ENCODE measurements at regions not wholly inside any gene's neighbourhood (a gene's known extent, or its start where the extent isn't known, plus 50 kb on each side); places are given as distances from the start of the nearest gene placed in this dataset.

- CTCF ChIA-PET = no interaction called here
- Mint-ChIP-seq H3K27ac (no peak overlapping the region), H3K9me3 (ENCODE audit: low read depth) (peaks cover 4% of the 10 kb centered on the region), H3K27me3 (no peaks in the 10 kb centered on the region), H3K36me3 (no peaks in the 10 kb centered on the region), H3K4me1 (no peaks in the 10 kb centered on the region), H3K4me3 (no peak overlapping the region)
- ATAC-seq (no peak), DNase-seq (no peak)
Observed at GRCh38 chr13:37412241-37412921, 186.2 kb downstream of the POSTN start.

GRCh38 chr13:37410316-37410715 lies 188.3 kb downstream of the POSTN start:
- DNase-seq (no peak), ATAC-seq (no peak)
- H3K4me3 Mint-ChIP-seq = no peak overlapping the region
- H3K27ac Mint-ChIP-seq = no peak overlapping the region
- CTCF ChIA-PET = no interaction called here
- H3K4me1 Mint-ChIP-seq = no peaks in the 10 kb centered on the region
- no peaks in the 10 kb centered on the region for H3K36me3 Mint-ChIP-seq
- H3K27me3 Mint-ChIP-seq = no peaks in the 10 kb centered on the region
- peaks cover 7% of the 10 kb centered on the region for H3K9me3 Mint-ChIP-seq (ENCODE audit: low read depth)

GRCh38 chr13:37409756-37410155 lies 188.8 kb downstream of the POSTN start:
- Mint-ChIP-seq H3K27ac (no peak overlapping the region), H3K4me3 (no peak overlapping the region), H3K27me3 (no peaks in the 10 kb centered on the region), H3K36me3 (no peaks in the 10 kb centered on the region), H3K9me3 (ENCODE audit: low read depth) (peaks cover 7% of the 10 kb centered on the region), H3K4me1 (no peaks in the 10 kb centered on the region)
- DNase-seq (no peak), ATAC-seq (no peak)
- CTCF ChIA-PET = no interaction called here

- H3K27ac Mint-ChIP-seq = no peak overlapping the region
- ATAC-seq = no peak
- no peak overlapping the region for H3K4me3 Mint-ChIP-seq
- H3K9me3 Mint-ChIP-seq (ENCODE audit: low read depth) = peaks cover 7% of the 10 kb centered on the region
- no peaks in the 10 kb centered on the region for H3K27me3 Mint-ChIP-seq
- no peak for DNase-seq
- H3K4me1 Mint-ChIP-seq = no peaks in the 10 kb centered on the region
- H3K36me3 Mint-ChIP-seq = no peaks in the 10 kb centered on the region
- CTCF ChIA-PET = no interaction called here
Observed at GRCh38 chr13:37407156-37407555, 191.4 kb downstream of the POSTN start.

- Mint-ChIP-seq H3K27me3 (no peaks in the 10 kb centered on the region), H3K36me3 (no peaks in the 10 kb centered on the region), H3K9me3 (ENCODE audit: low read depth) (peaks cover 3% of the 10 kb centered on the region), H3K4me3 (no peak overlapping the region), H3K27ac (no peak overlapping the region), H3K4me1 (no peaks in the 10 kb centered on the region)
- ATAC-seq (no peak), DNase-seq (no peak)
- CTCF ChIA-PET = no interaction called here
Observed at GRCh38 chr13:37406031-37406430, 192.5 kb downstream of the POSTN start.

- Mint-ChIP-seq H3K27me3 (no peaks in the 10 kb centered on the region), H3K4me1 (no peaks in the 10 kb centered on the region), H3K4me3 (no peak overlapping the region), H3K9me3 (ENCODE audit: low read depth) (peaks cover 4% of the 10 kb centered on the region), H3K27ac (no peak overlapping the region), H3K36me3 (no peaks in the 10 kb centered on the region)
- no peak for ATAC-seq
- CTCF ChIA-PET = no interaction called here
- no peak for DNase-seq
Observed at GRCh38 chr13:37403776-37404527, 194.6 kb downstream of the POSTN start.

GRCh38 chr13:37401721-37402120 lies 196.8 kb downstream of the POSTN start:
- ATAC-seq (no peak), DNase-seq (no peak)
- no peak overlapping the region for H3K4me3 Mint-ChIP-seq
- no peak overlapping the region for H3K27ac Mint-ChIP-seq
- H3K27me3 Mint-ChIP-seq = no peaks in the 10 kb centered on the region
- no peaks in the 10 kb centered on the region for H3K36me3 Mint-ChIP-seq
- CTCF ChIA-PET = no interaction called here
- H3K4me1 Mint-ChIP-seq = no peaks in the 10 kb centered on the region
- H3K9me3 Mint-ChIP-seq (ENCODE audit: low read depth) = peaks cover 7% of the 10 kb centered on the region

GRCh38 chr13:37397535-37397934 lies 201.0 kb downstream of the POSTN start:
- H3K36me3 Mint-ChIP-seq = no peaks in the 10 kb centered on the region
- DNase-seq (no peak), ATAC-seq (no peak)
- H3K27me3 Mint-ChIP-seq = no peaks in the 10 kb centered on the region
- no peak overlapping the region for H3K27ac Mint-ChIP-seq
- H3K4me3 Mint-ChIP-seq = no peak overlapping the region
- CTCF ChIA-PET = no interaction called here
- H3K4me1 Mint-ChIP-seq = no peaks in the 10 kb centered on the region
- peaks cover 12% of the 10 kb centered on the region for H3K9me3 Mint-ChIP-seq (ENCODE audit: low read depth)

GRCh38 chr13:37395544-37395943 lies 203.0 kb downstream of the POSTN start:
- CTCF ChIA-PET = no interaction called here
- Mint-ChIP-seq H3K27ac (no peak overlapping the region), H3K4me3 (no peak overlapping the region), H3K27me3 (no peaks in the 10 kb centered on the region), H3K36me3 (no peaks in the 10 kb centered on the region), H3K4me1 (no peaks in the 10 kb centered on the region), H3K9me3 (ENCODE audit: low read depth) (peaks cover 16% of the 10 kb centered on the region)
- DNase-seq (no peak), ATAC-seq (no peak)

GRCh38 chr13:37392389-37392788 lies 206.2 kb downstream of the POSTN start:
- Mint-ChIP-seq H3K4me1 (no peaks in the 10 kb centered on the region), H3K36me3 (no peaks in the 10 kb centered on the region), H3K4me3 (no peak overlapping the region), H3K27ac (no peak overlapping the region), H3K27me3 (no peaks in the 10 kb centered on the region), H3K9me3 (ENCODE audit: low read depth) (peaks cover 13% of the 10 kb centered on the region)
- ATAC-seq (no peak), DNase-seq (no peak)
- CTCF ChIA-PET = no interaction called here

GRCh38 chr13:37390735-37391134 lies 207.8 kb downstream of the POSTN start:
- no peaks in the 10 kb centered on the region for H3K36me3 Mint-ChIP-seq
- H3K4me1 Mint-ChIP-seq = no peaks in the 10 kb centered on the region
- H3K27ac Mint-ChIP-seq = no peak overlapping the region
- no peak overlapping the region for H3K4me3 Mint-ChIP-seq
- CTCF ChIA-PET = no interaction called here
- no peak for DNase-seq
- no peaks in the 10 kb centered on the region for H3K27me3 Mint-ChIP-seq
- peaks cover 11% of the 10 kb centered on the region for H3K9me3 Mint-ChIP-seq (ENCODE audit: low read depth)
- no peak for ATAC-seq

- no peaks in the 10 kb centered on the region for H3K4me1 Mint-ChIP-seq
- CTCF ChIA-PET = no interaction called here
- peaks cover 4% of the 10 kb centered on the region for H3K9me3 Mint-ChIP-seq (ENCODE audit: low read depth)
- H3K36me3 Mint-ChIP-seq = no peaks in the 10 kb centered on the region
- H3K27ac Mint-ChIP-seq = no peak overlapping the region
- no peaks in the 10 kb centered on the region for H3K27me3 Mint-ChIP-seq
- no peak for DNase-seq
- no peak overlapping the region for H3K4me3 Mint-ChIP-seq
- ATAC-seq = no peak
Observed at GRCh38 chr13:37385956-37386670, 212.5 kb downstream of the POSTN start.

- ATAC-seq = no peak
- Mint-ChIP-seq H3K27me3 (no peaks in the 10 kb centered on the region), H3K4me3 (no peak overlapping the region), H3K4me1 (no peaks in the 10 kb centered on the region), H3K27ac (no peak overlapping the region), H3K9me3 (ENCODE audit: low read depth) (peaks cover 4% of the 10 kb centered on the region), H3K36me3 (no peaks in the 10 kb centered on the region)
- DNase-seq = no peak
- CTCF ChIA-PET = no interaction called here
Observed at GRCh38 chr13:37385248-37385647, 213.3 kb downstream of the POSTN start.

GRCh38 chr13:37383856-37384370 lies 214.7 kb downstream of the POSTN start:
- H3K36me3 Mint-ChIP-seq = no peaks in the 10 kb centered on the region
- no peak overlapping the region for H3K4me3 Mint-ChIP-seq
- H3K27me3 Mint-ChIP-seq = no peaks in the 10 kb centered on the region
- H3K27ac Mint-ChIP-seq = no peak overlapping the region
- CTCF ChIA-PET = no interaction called here
- ATAC-seq (no peak), DNase-seq (no peak)
- peaks cover 2% of the 10 kb centered on the region for H3K9me3 Mint-ChIP-seq (ENCODE audit: low read depth)
- no peaks in the 10 kb centered on the region for H3K4me1 Mint-ChIP-seq

Measured in activated CD8-positive, alpha-beta memory T cell treated with anti-CD3 and anti-CD28 coated beads, Interleukin-2, amount 10 ng/mL, durations not matched to agents 7 days and 5 days (primary cell).